DOHH2 (cell line): ENCODE measurements at regions not wholly inside any gene's neighbourhood (a gene's known extent, or its start where the extent isn't known, plus 50 kb on each side); places are given as distances from the start of the nearest gene placed in this dataset.

Experiments
- H3F3A ChIP-seq: fragments of 200-600 bp; sonication (generic), shearing (Covaris generic); 2 replicates; pipeline ENCODE4 v1.6.0; 2016; ENCODE audit warnings: antibody characterized with exemption, mild to moderate bottlenecking; ENCODE audit not compliant: control insufficient read depth, insufficient read depth
- H3K27ac ChIP-seq: fragments of 200-600 bp; sonication (generic); 2 replicates; pipeline ENCODE4 v1.5.1; 2014; ENCODE audit warnings: low read depth, mild to moderate bottlenecking, low read length, moderate library complexity
- H3K27me3 ChIP-seq: fragments of 200-600 bp; sonication (generic); 2 replicates; pipeline ENCODE4 v1.6.1; 2014; ENCODE audit warnings: mild to moderate bottlenecking, low read length, mixed read lengths; ENCODE audit not compliant: control insufficient read depth
- H3K36me3 ChIP-seq: fragments of 200-600 bp; sonication (generic); 2 replicates; pipeline ENCODE4 v1.6.1; 2014; ENCODE audit warnings: mild to moderate bottlenecking, low read length, moderate library complexity, mixed read lengths; ENCODE audit not compliant: control insufficient read depth
- H3K4me1 ChIP-seq: fragments of 200-600 bp; sonication (generic); 2 replicates; pipeline ENCODE4 v1.6.1; 2014; ENCODE audit warnings: mild to moderate bottlenecking, low read length, mixed read lengths; ENCODE audit not compliant: control insufficient read depth
- H3K4me2 ChIP-seq: fragments of 200-600 bp; sonication (generic); 2 replicates; pipeline ENCODE4 v1.6.0; 2014; ENCODE audit warnings: mild to moderate bottlenecking, low read length, moderate library complexity
- H3K4me3 ChIP-seq: fragments of 200-600 bp; sonication (generic); 2 replicates; pipeline ENCODE4 v1.5.1; 2014; ENCODE audit warnings: mild to moderate bottlenecking, low read length, mixed read lengths
- H3K79me2 ChIP-seq: fragments of 200-600 bp; sonication (generic); 2 replicates; pipeline ENCODE4 v1.6.1; 2014; ENCODE audit warnings: mild to moderate bottlenecking, low read length, mixed read lengths; ENCODE audit not compliant: control insufficient read depth
- H3K9me2 ChIP-seq: fragments of 200-600 bp; sonication (generic); replicated peaks from 2 replicates; pipeline ENCODE4 v1.6.1; 2014; ENCODE audit warnings: mild to moderate bottlenecking, low read length, mixed read lengths; ENCODE audit not compliant: control insufficient read depth
- H3K9me3 ChIP-seq: fragments of 200-600 bp; sonication (generic); 2 replicates; pipeline ENCODE4 v1.6.1; 2014; ENCODE audit warnings: antibody characterized with exemption, low read length, mixed read lengths; ENCODE audit not compliant: control insufficient read depth, insufficient read depth
- H4K20me1 ChIP-seq: fragments of 200-600 bp; sonication (generic); 2 replicates; pipeline ENCODE4 v1.6.0; 2014; ENCODE audit warnings: low read depth, mild to moderate bottlenecking, antibody characterized with exemption, low read length, moderate library complexity; ENCODE audit not compliant: control insufficient read depth, insufficient read depth
- EZH2phosphoT487 ChIP-seq: fragments of 200-600 bp; sonication (generic); IDR thresholded peaks from 2 replicates; pipeline ENCODE4 v1.6.1; 2017; ENCODE audit warnings: borderline replicate concordance, mild to moderate bottlenecking, antibody characterized with exemption, low read length, moderate library complexity, mixed read lengths
- TF ChIP-seq, protein P1 (sequence below): fragments of 200-600 bp; sonication (generic); IDR thresholded peaks from one replicate; pipeline ENCODE4 v1.5.1; 2014; ENCODE audit warnings: antibody characterized with exemption, mild to moderate bottlenecking, low read depth, low read length; ENCODE audit not compliant: poor library complexity, severe bottlenecking

GRCh38 chr3:127050733-127051132, 67.8 kb downstream of the PLXNA1 start:
- Histone ChIP-seq H3K4me3 (no peak overlapping the region), H3K9me3 (no peaks in the 10 kb centered on the region), H3K27me3 (no peaks in the 10 kb centered on the region), H3K79me2 (no peaks in the 10 kb centered on the region), H3K4me2 (no peak overlapping the region), H3F3A (no peaks in the 10 kb centered on the region), H3K27ac (no peak overlapping the region), H4K20me1 (no peaks in the 10 kb centered on the region), H3K9me2 (no peaks in the 10 kb centered on the region), H3K36me3 (no peaks in the 10 kb centered on the region), H3K4me1 (no peaks in the 10 kb centered on the region)
- TF ChIP-seq, protein P1, sequence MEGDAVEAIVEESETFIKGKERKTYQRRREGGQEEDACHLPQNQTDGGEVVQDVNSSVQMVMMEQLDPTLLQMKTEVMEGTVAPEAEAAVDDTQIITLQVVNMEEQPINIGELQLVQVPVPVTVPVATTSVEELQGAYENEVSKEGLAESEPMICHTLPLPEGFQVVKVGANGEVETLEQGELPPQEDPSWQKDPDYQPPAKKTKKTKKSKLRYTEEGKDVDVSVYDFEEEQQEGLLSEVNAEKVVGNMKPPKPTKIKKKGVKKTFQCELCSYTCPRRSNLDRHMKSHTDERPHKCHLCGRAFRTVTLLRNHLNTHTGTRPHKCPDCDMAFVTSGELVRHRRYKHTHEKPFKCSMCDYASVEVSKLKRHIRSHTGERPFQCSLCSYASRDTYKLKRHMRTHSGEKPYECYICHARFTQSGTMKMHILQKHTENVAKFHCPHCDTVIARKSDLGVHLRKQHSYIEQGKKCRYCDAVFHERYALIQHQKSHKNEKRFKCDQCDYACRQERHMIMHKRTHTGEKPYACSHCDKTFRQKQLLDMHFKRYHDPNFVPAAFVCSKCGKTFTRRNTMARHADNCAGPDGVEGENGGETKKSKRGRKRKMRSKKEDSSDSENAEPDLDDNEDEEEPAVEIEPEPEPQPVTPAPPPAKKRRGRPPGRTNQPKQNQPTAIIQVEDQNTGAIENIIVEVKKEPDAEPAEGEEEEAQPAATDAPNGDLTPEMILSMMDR, result no peak

- Histone ChIP-seq H3K9me3 (peaks cover 2% of the 10 kb centered on the region; the same call in 1 of the 2 replicates), H3F3A (no peaks in the 10 kb centered on the region), H3K4me3 (no peak overlapping the region), H3K4me2 (no peak overlapping the region), H3K36me3 (no peaks in the 10 kb centered on the region), H3K27ac (no peak overlapping the region), H3K9me2 (no peaks in the 10 kb centered on the region), H4K20me1 (no peaks in the 10 kb centered on the region), H3K79me2 (no peaks in the 10 kb centered on the region), H3K4me1 (no peaks in the 10 kb centered on the region), H3K27me3 (no peaks in the 10 kb centered on the region)
- TF ChIP-seq, protein P1, result no peak
- TF ChIP-seq EZH2phosphoT487, result no peak
Observed at GRCh38 chr3:127052121-127052561, 69.2 kb downstream of the PLXNA1 start.

DNA sequence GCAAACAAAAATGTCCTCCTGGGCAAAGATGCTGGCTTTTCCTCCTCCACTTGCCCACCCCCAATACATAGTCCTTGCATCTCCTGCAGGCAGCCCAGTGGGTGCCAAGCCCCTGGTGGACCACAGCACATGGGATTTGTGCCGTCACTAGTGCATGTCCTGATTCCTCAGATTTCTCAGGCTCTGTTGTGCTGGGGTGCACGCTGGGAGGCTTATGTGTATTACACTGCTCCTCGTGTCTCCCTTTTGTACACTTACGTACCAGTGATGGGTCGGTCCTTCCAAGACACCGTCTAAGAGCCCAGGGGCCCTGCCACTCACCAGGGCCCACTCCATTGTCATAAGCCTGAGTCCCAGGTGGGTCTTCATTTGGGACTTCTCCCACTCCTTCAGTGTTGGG, 70.1 kb downstream of the PLXNA1 start:
- H3K4me1 ChIP-seq, result no peaks in the 10 kb centered on the region

More for the DNA sequence above, 70.1 kb downstream of the PLXNA1 start:
- Histone ChIP-seq H3K27me3 (no peaks in the 10 kb centered on the region), H3K9me2 (no peaks in the 10 kb centered on the region), H3K79me2 (no peaks in the 10 kb centered on the region), H3K27ac (no peak overlapping the region), H4K20me1 (no peaks in the 10 kb centered on the region), H3K4me2 (no peak overlapping the region), H3K4me3 (no peak overlapping the region), H3K36me3 (no peaks in the 10 kb centered on the region), H3F3A (no peaks in the 10 kb centered on the region), H3K9me3 (peaks cover 8% of the 10 kb centered on the region; the same call in 1 of the 2 replicates)
- TF ChIP-seq, protein P1, result no peak
- no peak for TF ChIP-seq EZH2phosphoT487
